OCI-LY7 (cell line): ENCODE measurements at regions not wholly inside any gene's neighbourhood (a gene's known extent, or its start where the extent isn't known, plus 50 kb on each side); places are given as distances from the start of the nearest gene placed in this dataset.

Experiments used
- EZH2phosphoT487 ChIP-seq: fragments of 200-600 bp; sonication (generic); IDR thresholded peaks from 2 replicates; pipeline ENCODE4 v1.6.1; 2018; ENCODE audit warnings: low read depth, borderline replicate concordance, mild to moderate bottlenecking, mixed run types, antibody characterized with exemption, low read length, moderate library complexity, mixed read lengths
- TF ChIP-seq, protein P1 (sequence below): fragments of 200-600 bp; sonication (generic); conservative IDR thresholded peaks from 2 replicates; pipeline ENCODE4 v1.5.1; 2014; ENCODE audit warnings: mild to moderate bottlenecking, antibody characterized with exemption, low read length, moderate library complexity, mixed read lengths

DNA sequence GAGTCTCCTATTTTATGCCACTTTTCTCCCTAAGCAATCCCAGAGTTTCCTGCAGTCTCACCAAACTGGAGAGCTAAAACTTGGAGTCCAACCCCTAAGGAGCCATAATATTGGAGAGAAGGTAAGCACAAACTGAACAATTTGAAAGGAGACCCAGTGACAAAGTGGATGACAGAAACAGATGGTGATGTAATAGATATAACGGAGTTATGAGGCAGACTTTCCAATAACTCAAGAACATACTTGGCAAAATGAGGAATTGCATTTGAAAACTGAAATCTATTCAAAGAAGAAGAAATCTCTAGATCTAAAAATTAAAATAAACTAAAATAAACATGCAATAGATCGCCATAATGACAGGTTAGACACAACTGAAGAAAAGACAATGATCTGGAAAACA lies 200.9 kb upstream of the MIR17HG start:
- TF ChIP-seq, protein P1, sequence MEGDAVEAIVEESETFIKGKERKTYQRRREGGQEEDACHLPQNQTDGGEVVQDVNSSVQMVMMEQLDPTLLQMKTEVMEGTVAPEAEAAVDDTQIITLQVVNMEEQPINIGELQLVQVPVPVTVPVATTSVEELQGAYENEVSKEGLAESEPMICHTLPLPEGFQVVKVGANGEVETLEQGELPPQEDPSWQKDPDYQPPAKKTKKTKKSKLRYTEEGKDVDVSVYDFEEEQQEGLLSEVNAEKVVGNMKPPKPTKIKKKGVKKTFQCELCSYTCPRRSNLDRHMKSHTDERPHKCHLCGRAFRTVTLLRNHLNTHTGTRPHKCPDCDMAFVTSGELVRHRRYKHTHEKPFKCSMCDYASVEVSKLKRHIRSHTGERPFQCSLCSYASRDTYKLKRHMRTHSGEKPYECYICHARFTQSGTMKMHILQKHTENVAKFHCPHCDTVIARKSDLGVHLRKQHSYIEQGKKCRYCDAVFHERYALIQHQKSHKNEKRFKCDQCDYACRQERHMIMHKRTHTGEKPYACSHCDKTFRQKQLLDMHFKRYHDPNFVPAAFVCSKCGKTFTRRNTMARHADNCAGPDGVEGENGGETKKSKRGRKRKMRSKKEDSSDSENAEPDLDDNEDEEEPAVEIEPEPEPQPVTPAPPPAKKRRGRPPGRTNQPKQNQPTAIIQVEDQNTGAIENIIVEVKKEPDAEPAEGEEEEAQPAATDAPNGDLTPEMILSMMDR: no peak
- TF ChIP-seq EZH2phosphoT487: no peak
